GM21381 (cell line): ENCODE measurements at regions not wholly inside any gene's neighbourhood (a gene's known extent, or its start where the extent isn't known, plus 50 kb on each side); places are given as distances from the start of the nearest gene placed in this dataset.

Experiments used
- ATAC-seq: cut with Tn5 transposase; IDR thresholded peaks from one replicate; pipeline ENCODE4 v1.9.1; 2021; ENCODE audit warnings: mild to moderate bottlenecking, moderate library complexity; ENCODE audit not compliant: unreplicated experiment

- ATAC-seq: no peak
Observed at GRCh38 chr3:43210049-43211027, 76.0 kb upstream of the SNRK start.

- ATAC-seq: no peak
Observed at GRCh38 chr3:43207628-43208085, 78.7 kb upstream of the SNRK start.

- no peak for ATAC-seq
Observed at GRCh38 chr3:43206632-43207031, 79.7 kb upstream of the SNRK start.

GRCh38 chr3:43206105-43206504 is 80.2 kb upstream of the SNRK start:
- ATAC-seq: no peak

- no peak for ATAC-seq
Observed at GRCh38 chr3:43203022-43203421, 83.3 kb upstream of the SNRK start.

- ATAC-seq: no peak
Observed at GRCh38 chr3:43201581-43201980, 84.8 kb upstream of the SNRK start.

GRCh38 chr3:43199645-43200306 is 86.6 kb upstream of the SNRK start:
- no peak for ATAC-seq

- no peak for ATAC-seq
Observed at GRCh38 chr3:43198791-43199644, 87.3 kb upstream of the SNRK start.

- no peak for ATAC-seq
Observed at GRCh38 chr3:43198301-43198700, 88.0 kb upstream of the SNRK start.

GRCh38 chr3:43197181-43197580 is 89.2 kb upstream of the SNRK start:
- ATAC-seq: no peak

GRCh38 chr3:43196721-43197120 is 89.6 kb upstream of the SNRK start:
- no peak for ATAC-seq

- no peak for ATAC-seq
Observed at GRCh38 chr3:43195115-43195498, 89.2 kb upstream of the POMGNT2 start.

- ATAC-seq: no peak
Observed at GRCh38 chr3:43194490-43195114, 88.7 kb upstream of the POMGNT2 start.

GRCh38 chr3:43194069-43194468 is 88.2 kb upstream of the POMGNT2 start:
- no peak for ATAC-seq

GRCh38 chr3:43192028-43192427 is 86.1 kb upstream of the POMGNT2 start:
- ATAC-seq: no peak

- ATAC-seq: no peak
Observed at GRCh38 chr3:43191116-43191515, 85.2 kb upstream of the POMGNT2 start.

- no peak for ATAC-seq
Observed at GRCh38 chr3:43190670-43191069, 84.8 kb upstream of the POMGNT2 start.

GRCh38 chr3:43187836-43188479 is 82.1 kb upstream of the POMGNT2 start:
- ATAC-seq: no peak

- ATAC-seq: no peak
Observed at GRCh38 chr3:43185983-43186314, 80.1 kb upstream of the POMGNT2 start.

GRCh38 chr3:43185274-43185982 is 79.5 kb upstream of the POMGNT2 start:
- no peak for ATAC-seq
